Psoas muscle (tissue), 7 donors: ENCODE measurements at regions not wholly inside any gene's neighbourhood (a gene's known extent, or its start where the extent isn't known, plus 50 kb on each side); places are given as distances from the start of the nearest gene placed in this dataset.

ENCODE experiments used
- ATAC-seq, 4 donors: fragments of 200-7000 bp; cut with Tn5 transposase; one replicate each; pipeline ENCODE4 v1.9.1; 2020; ENCODE audit warnings: moderate library complexity in 3 of 4, mild to moderate bottlenecking in 2 of 4
- DNase-seq, 2 donors: peaks; one replicate each; pipeline ENCODE4 v3.0.0-alpha.2; 2020
- H3K27ac ChIP-seq: fragments of 200-600 bp; one replicate; pipeline ENCODE4 v1.8.0; 2022
- H3K27me3 ChIP-seq, 3 donors: fragments of 200-600 bp in 1 of 3; one replicate each; pipeline versions ENCODE4 v1.6.1 to v1.8.0; 2013 to 2022; ENCODE audit warnings: low read length in 2 of 3, mild to moderate bottlenecking in 2 of 3, moderate library complexity in 1 of 3; ENCODE audit not compliant: insufficient read depth in 3 of 3
- H3K36me3 ChIP-seq, 2 donors: fragments of 200-600 bp in 1 of 2; one replicate each; pipeline versions ENCODE4 v1.6.1 to v1.8.0; 2013 to 2022; ENCODE audit warnings: low read depth in 1 of 2, mild to moderate bottlenecking in 1 of 2, moderate library complexity in 1 of 2; ENCODE audit not compliant: insufficient read depth in 1 of 2
- H3K4me1 ChIP-seq: fragments of 200-600 bp; one replicate; pipeline ENCODE4 v1.8.0; 2022
- H3K4me3 ChIP-seq: fragments of 200-600 bp; one replicate; pipeline ENCODE4 v1.8.0; 2022; ENCODE audit warnings: mild to moderate bottlenecking
- H3K9me3 ChIP-seq: fragments of 200-600 bp; one replicate; pipeline ENCODE4 v1.8.0; 2022
- CTCF ChIP-seq: fragments of 200-600 bp; IDR thresholded peaks from one replicate; pipeline ENCODE4 v1.8.0; 2022; ENCODE audit warnings: antibody characterized with exemption
- WGBS, 3 donors: extraction: QIAGEN DNeasy Blood & Tissue Kit; methylation state at CpG; one replicate each; pipeline versions ENCODE4 v1.1.6 to v1.1.7; 2013; 5-methylcytosine and 5-hydroxymethylcytosine counted together
- intact Hi-C, 2 donors: fragments of 100-400 bp; cut with DNase I; formaldehyde crosslinking; loops; one replicate each; pipeline versions ENCODE4 v1.11.0 to v1.14.2; 2022
- donor health status: healthy with polysubstance abuse.
- donor health status: DM: no; HTN: no; CAD: no; lungs with moderate emphysema.
- donor health status: Bipolar disorder and iron deficiency.
- donor health status: healthy.
- donor health status: DM: yes; HTN: yes; CAD: no.
- donor health status: DM: no; HTN: no; CAD: no.
- donor health status: DM: yes; HTN: yes; CAD: no.

GRCh38 chr5:9850456-9850855 lies 220.3 kb upstream of the TAS2R1 start:
- Histone ChIP-seq H3K36me3 (no peaks in the 10 kb centered on the region), H3K4me3 (no peak overlapping the region), H3K9me3 (no peaks in the 10 kb centered on the region), H3K27ac (no peak overlapping the region), H3K4me1 (no peaks in the 10 kb centered on the region), H3K27me3 (peaks cover 0 to 4% (median 0%) of the 10 kb centered on the region in 3 donors)
- 23 to 41% (median 26%) methylated on average over 5 of the region's 5 CpGs for WGBS, 3 donors
- ATAC-seq: no peak
- no peak for DNase-seq
- intact Hi-C loops: no loop called here
- no peak for TF ChIP-seq CTCF

GRCh38 chr5:9847631-9848030 lies 217.5 kb upstream of the TAS2R1 start:
- no peak overlapping the region for H3K27ac ChIP-seq
- DNase-seq: no peak
- no peak for ATAC-seq
- TF ChIP-seq CTCF: no peak
- H3K4me1 ChIP-seq: no peaks in the 10 kb centered on the region
- no peak overlapping the region for H3K4me3 ChIP-seq
- no peaks in the 10 kb centered on the region for H3K36me3 ChIP-seq
- H3K27me3 ChIP-seq: peaks cover 0 to 4% (median 0%) of the 10 kb centered on the region in 3 donors
- intact Hi-C loops: no loop called here
- WGBS, 3 donors: 55 to 80% (median 65%) methylated on average over 6 of the region's 6 CpGs
- no peaks in the 10 kb centered on the region for H3K9me3 ChIP-seq

- no peak for TF ChIP-seq CTCF
- no peaks in the 10 kb centered on the region for H3K36me3 ChIP-seq
- WGBS, 3 donors: 32 to 82% (median 77%) methylated on average over 2 of the region's 2 CpGs
- intact Hi-C loops: no loop called here
- no peaks in the 10 kb centered on the region for H3K4me1 ChIP-seq
- H3K27me3 ChIP-seq: no peaks in the 10 kb centered on the region
- H3K4me3 ChIP-seq: no peak overlapping the region
- ATAC-seq (no peak), DNase-seq (no peak)
- H3K27ac ChIP-seq: no peak overlapping the region
- no peaks in the 10 kb centered on the region for H3K9me3 ChIP-seq
Observed at GRCh38 chr5:9845185-9845584, 215.0 kb upstream of the TAS2R1 start.

GRCh38 chr5:9841516-9842170 lies 211.5 kb upstream of the TAS2R1 start:
- H3K27me3 ChIP-seq: no peaks in the 10 kb centered on the region
- H3K36me3 ChIP-seq: no peaks in the 10 kb centered on the region
- no peaks in the 10 kb centered on the region for H3K9me3 ChIP-seq
- no peak for DNase-seq
- H3K27ac ChIP-seq: no peak overlapping the region
- intact Hi-C loops: no loop called here
- TF ChIP-seq CTCF: no peak
- no peak for ATAC-seq
- H3K4me1 ChIP-seq: no peaks in the 10 kb centered on the region
- H3K4me3 ChIP-seq: no peak overlapping the region
- WGBS, 3 donors: 79 to 87% (median 86%) methylated on average over 2 of the region's 2 CpGs

- intact Hi-C loops: no loop called here
- TF ChIP-seq CTCF: no peak
- WGBS, 3 donors: 24 to 34% (median 29%) methylated on average over 7 of the region's 7 CpGs
Observed at GRCh38 chr5:9838916-9839315, 208.8 kb upstream of the TAS2R1 start.

More at GRCh38 chr5:9838916-9839315, 208.8 kb upstream of the TAS2R1 start:
- H3K36me3 ChIP-seq: no peaks in the 10 kb centered on the region
- H3K9me3 ChIP-seq: no peaks in the 10 kb centered on the region
- H3K4me1 ChIP-seq: no peaks in the 10 kb centered on the region
- H3K27me3 ChIP-seq: no peaks in the 10 kb centered on the region
- H3K4me3 ChIP-seq: no peak overlapping the region
- H3K27ac ChIP-seq: no peak overlapping the region
- ATAC-seq (no peak), DNase-seq (no peak)
